ENCODE measurements at regions not wholly inside any gene's neighbourhood (a gene's known extent, or its start where the extent isn't known, plus 50 kb on each side); places are given as distances from the start of the nearest gene placed in this dataset.
"Not testable (repeated sequence)": the region's sequence is repeated elsewhere in the genome, so short reads cannot be mapped to it uniquely, and the experiment has no call there.

- DNase-seq (ENCODE audit: insufficient read length, low spot score, missing footprints), result no peak
- H3K4me3 ChIP-seq (ENCODE audit: insufficient read depth, low read length), result no peak overlapping the region
- no peaks in the 10 kb centered on the region for H3K27me3 ChIP-seq (ENCODE audit: insufficient read depth, low read length)
- no peaks in the 10 kb centered on the region for H3K9me3 ChIP-seq (ENCODE audit: low read depth, low read length)
- no peaks in the 10 kb centered on the region for H3K79me2 ChIP-seq (ENCODE audit: insufficient read depth, low read length)
- no peaks in the 10 kb centered on the region for H4K20me1 ChIP-seq (ENCODE audit: insufficient read depth, low read length)
- H3K4me2 ChIP-seq (ENCODE audit: insufficient read depth, low read length), result no peak overlapping the region
- no peak overlapping the region for H2AFZ ChIP-seq (ENCODE audit: low read length)
- no peaks in the 10 kb centered on the region for H3K4me1 ChIP-seq (ENCODE audit: insufficient read depth, low read length)
- no peaks in the 10 kb centered on the region for H3K36me3 ChIP-seq (ENCODE audit: insufficient read depth, low read length)
- H3K27ac ChIP-seq (ENCODE audit: low read depth, low read length), result no peak overlapping the region
- TF ChIP-seq CTCF (IDR thresholded peaks at IDR 0.05; ENCODE audit: extremely low read depth, low read depth, low read length), result no peak
Measured at GRCh38 chr2:192546565-192546964, 351.8 kb upstream of the TMEFF2 start.

GRCh38 chr2:192544371-192544955 lies 349.7 kb upstream of the TMEFF2 start:
- Histone ChIP-seq H3K4me2 (ENCODE audit: insufficient read depth, low read length) (no peak overlapping the region), H3K9me3 (ENCODE audit: low read depth, low read length) (no peaks in the 10 kb centered on the region), H2AFZ (ENCODE audit: low read length) (no peak overlapping the region), H3K27me3 (ENCODE audit: insufficient read depth, low read length) (no peaks in the 10 kb centered on the region), H3K36me3 (ENCODE audit: insufficient read depth, low read length) (no peaks in the 10 kb centered on the region), H3K79me2 (ENCODE audit: insufficient read depth, low read length) (no peaks in the 10 kb centered on the region), H3K27ac (ENCODE audit: low read depth, low read length) (no peak overlapping the region), H3K4me1 (ENCODE audit: insufficient read depth, low read length) (no peaks in the 10 kb centered on the region), H3K4me3 (ENCODE audit: insufficient read depth, low read length) (no peak overlapping the region), H4K20me1 (ENCODE audit: insufficient read depth, low read length) (no peaks in the 10 kb centered on the region)
- DNase-seq (ENCODE audit: insufficient read length, low spot score, missing footprints), result no peak
- no peak for TF ChIP-seq CTCF (IDR thresholded peaks at IDR 0.05; ENCODE audit: extremely low read depth, low read depth, low read length)

GRCh38 chr2:192542148-192543066 lies 347.7 kb upstream of the TMEFF2 start:
- not testable (repeated sequence) for H3K27ac ChIP-seq (ENCODE audit: low read depth, low read length); H3K4me2 ChIP-seq (ENCODE audit: insufficient read depth, low read length); H3K4me1 ChIP-seq (ENCODE audit: insufficient read depth, low read length); H3K9me3 ChIP-seq (ENCODE audit: low read depth, low read length); DNase-seq (ENCODE audit: insufficient read length, low spot score, missing footprints); H3K36me3 ChIP-seq (ENCODE audit: insufficient read depth, low read length); H3K79me2 ChIP-seq (ENCODE audit: insufficient read depth, low read length); H2AFZ ChIP-seq (ENCODE audit: low read length); H3K4me3 ChIP-seq (ENCODE audit: insufficient read depth, low read length); H4K20me1 ChIP-seq (ENCODE audit: insufficient read depth, low read length); H3K27me3 ChIP-seq (ENCODE audit: insufficient read depth, low read length)

- Histone ChIP-seq H3K9me3 (ENCODE audit: low read depth, low read length) (no peaks in the 10 kb centered on the region), H3K4me2 (ENCODE audit: insufficient read depth, low read length) (no peak overlapping the region), H3K27me3 (ENCODE audit: insufficient read depth, low read length) (no peaks in the 10 kb centered on the region), H3K36me3 (ENCODE audit: insufficient read depth, low read length) (no peaks in the 10 kb centered on the region), H2AFZ (ENCODE audit: low read length) (no peak overlapping the region), H3K27ac (ENCODE audit: low read depth, low read length) (no peak overlapping the region), H3K79me2 (ENCODE audit: insufficient read depth, low read length) (no peaks in the 10 kb centered on the region), H4K20me1 (ENCODE audit: insufficient read depth, low read length) (no peaks in the 10 kb centered on the region), H3K4me3 (ENCODE audit: insufficient read depth, low read length) (no peak overlapping the region), H3K4me1 (ENCODE audit: insufficient read depth, low read length) (no peaks in the 10 kb centered on the region)
- TF ChIP-seq CTCF (IDR thresholded peaks at IDR 0.05; ENCODE audit: extremely low read depth, low read depth, low read length), result no peak
- DNase-seq (ENCODE audit: insufficient read length, low spot score, missing footprints), result no peak
Measured at GRCh38 chr2:192539306-192539705, 344.6 kb upstream of the TMEFF2 start.

Data from osteoblast (primary cell).